Gastrocnemius medialis (tissue), 4 donors: ENCODE measurements at regions not wholly inside any gene's neighbourhood (a gene's known extent, or its start where the extent isn't known, plus 50 kb on each side); places are given as distances from the start of the nearest gene placed in this dataset.

ENCODE experiments used
- CTCF ChIP-seq, 5 experiments: fragments of 450-650 bp in 3 of 5; fragments of 200-600 bp in 2 of 5; sonication (generic) in 2 of 5; IDR thresholded peaks in 4 of 5; conservative IDR thresholded peaks in 1 of 5; 1 replicate in 4 of 5; 2 replicates in 1 of 5; pipeline ENCODE4 v1.5.1; 2016 to 2019; ENCODE audit warnings: antibody characterized with exemption in 5 of 5, mild to moderate bottlenecking in 3 of 5, moderate library complexity in 3 of 5
- POLR2A ChIP-seq, 2 donors: fragments of 450-650 bp; IDR thresholded peaks; one replicate each; pipeline ENCODE4 v1.6.1; 2017; ENCODE audit warnings: antibody characterized with exemption in 2 of 2, mild to moderate bottlenecking in 2 of 2, moderate library complexity in 2 of 2

DNA sequence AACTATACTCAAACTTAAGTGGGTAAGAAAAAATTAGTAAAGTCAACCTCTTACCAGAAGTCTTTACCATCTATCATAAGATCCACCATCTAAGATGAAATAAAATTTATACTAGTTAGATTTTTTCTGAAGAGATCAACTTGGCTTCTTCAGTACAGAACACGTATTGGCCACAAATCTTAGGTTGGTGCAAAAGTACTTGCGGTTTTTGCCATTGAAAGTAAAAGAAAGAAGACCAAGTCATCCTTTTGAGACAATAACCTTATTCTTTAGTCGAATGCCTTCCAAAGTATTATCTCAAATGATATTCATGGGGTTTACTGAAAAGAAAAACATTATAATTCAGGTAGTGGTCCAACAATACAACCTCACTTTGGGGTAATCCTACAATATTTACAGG, 292.6 kb upstream of the PTCHD4 start:
- TF ChIP-seq CTCF (IDR thresholded peaks at IDR 0.05 in 4 of 5, conservative IDR thresholded peaks at IDR 0.05 in 1 of 5) = no peak
- TF ChIP-seq POLR2A (IDR thresholded peaks at IDR 0.05) = no peak
